ENCODE measurements at regions not wholly inside any gene's neighbourhood (a gene's known extent, or its start where the extent isn't known, plus 50 kb on each side); places are given as distances from the start of the nearest gene placed in this dataset.

GRCh38 chr5:35324679-35325078, 94.4 kb upstream of the PRLR start:
- H3K4me3 ChIP-seq (ENCODE audit: insufficient read depth, low read depth, low read length), result no peak overlapping the region
- H4K8ac ChIP-seq (ENCODE audit: low read depth in 2 of 2, low read length in 2 of 2), result no peak overlapping the region
- H3K18ac ChIP-seq (ENCODE audit: low read depth, low read length), result no peak overlapping the region
- CTCF ChIA-PET, result no interaction called here
- H3K56ac ChIP-seq (ENCODE audit: extremely low read depth, insufficient read depth, low read length), result no peak overlapping the region
- no peak overlapping the region for H4K5ac ChIP-seq (ENCODE audit: low read depth, low read length)
- DNase-seq (no peak), ATAC-seq (ENCODE audit: low read depth) (no peak)
- intact Hi-C loops (cut with micrococcal nuclease), result no loop called here
- no peaks in the 10 kb centered on the region for H3K79me1 ChIP-seq (ENCODE audit: low read depth in 1 of 2, low read length in 2 of 2)
- H3K14ac ChIP-seq (replicated peaks; ENCODE audit: low read depth, low read length), result no peak overlapping the region
- POLR2A ChIA-PET (ENCODE audit: unreplicated experiment), result no interaction called here
- H3K9ac ChIP-seq (ENCODE audit: low read depth, low read length), result no peak overlapping the region
- no peak overlapping the region for H2AK5ac ChIP-seq (ENCODE audit: low read depth, low read length)
- no peak overlapping the region for H3K27ac ChIP-seq (ENCODE audit: insufficient read depth, low read length)
- no peaks in the 10 kb centered on the region for H3K27me3 ChIP-seq (ENCODE audit: control insufficient read depth, insufficient read depth, low read length)
- no peaks in the 10 kb centered on the region for H3K9me3 ChIP-seq (ENCODE audit: control insufficient read depth, insufficient read depth, low read length)
- H3K36me3 ChIP-seq (ENCODE audit: control insufficient read depth, insufficient read depth, low read length), result no peaks in the 10 kb centered on the region
- H4K91ac ChIP-seq (ENCODE audit: insufficient read depth, low read depth, low read length), result no peak overlapping the region
- H3K4me2 ChIP-seq (ENCODE audit: low read depth, low read length), result no peak overlapping the region
- in situ Hi-C loops (cut with MboI; ENCODE audit: low sequenced_read_pairs), result no loop called here
- no peak overlapping the region for H2AFZ ChIP-seq (replicated peaks; ENCODE audit: low read length, poor library complexity)
- H4K20me1 ChIP-seq (ENCODE audit: insufficient read depth, low read length), result no peaks in the 10 kb centered on the region
- H3K4me1 ChIP-seq (ENCODE audit: control insufficient read depth, insufficient read depth, low read length), result no peaks in the 10 kb centered on the region
- TF ChIP-seq RAD21 (IDR thresholded peaks at IDR 0.05; ENCODE audit: low read length), result no peak
- TF ChIP-seq RCOR1 (IDR thresholded peaks at IDR 0.05; ENCODE audit: insufficient replicate concordance, low read length), result no peak
- TF ChIP-seq CEBPB (IDR thresholded peaks at IDR 0.05; ENCODE audit: low read depth, low read length), result no peak
- TF ChIP-seq SMC3 (IDR thresholded peaks at IDR 0.05; ENCODE audit: low read depth, low read length), result no peak
- no peak for TF ChIP-seq CTCF (conservative IDR thresholded peaks at IDR 0.05; ENCODE audit: low read depth, low read length)
- TF ChIP-seq MAZ (IDR thresholded peaks at IDR 0.05; ENCODE audit: borderline replicate concordance, low read depth, low read length), result no peak
- TF ChIP-seq MAFK (IDR thresholded peaks at IDR 0.05; ENCODE audit: low read depth, low read length), result no peak
- TF ChIP-seq RFX5 (IDR thresholded peaks at IDR 0.05; ENCODE audit: low read depth, low read length), result no peak
- no peak for TF ChIP-seq BHLHE40 (IDR thresholded peaks at IDR 0.05; ENCODE audit: low read depth, low read length)
- no peak for TF ChIP-seq POLR2A (IDR thresholded peaks at IDR 0.05; ENCODE audit: low read depth, low read length)
- TF ChIP-seq NFE2L2 (IDR thresholded peaks at IDR 0.05; ENCODE audit: low read depth, low read length), result no peak
- TF ChIP-seq MXI1 (IDR thresholded peaks at IDR 0.05; ENCODE audit: borderline replicate concordance, low read depth, low read length), result no peak
- no peak for TF ChIP-seq USF2 (IDR thresholded peaks at IDR 0.05; ENCODE audit: low read depth, low read length)
- no peak for TF ChIP-seq CHD1 (IDR thresholded peaks at IDR 0.05; ENCODE audit: low read depth, low read length)
- no peak for TF ChIP-seq ELK1 (IDR thresholded peaks at IDR 0.05; ENCODE audit: borderline replicate concordance, low read depth, low read length)
- TF ChIP-seq FOS (IDR thresholded peaks at IDR 0.05; ENCODE audit: low read depth, low read length), result no peak
- H3K4ac ChIP-seq (ENCODE audit: low read depth, low read length), result no peak overlapping the region
- WGBS, 2 experiments (ENCODE audit: extremely low coverage in 2 of 2, insufficient read length in 1 of 2), result 8% methylated on average over 2 of the region's 6 CpGs; no CpG with 5 or more reads in 1 of the 2 experiments
- no peak overlapping the region for H3K23ac ChIP-seq (ENCODE audit: low read depth, low read length)
- H2BK20ac ChIP-seq (ENCODE audit: low read depth, low read length), result no peak overlapping the region
- H2BK5ac ChIP-seq (ENCODE audit: low read depth, low read length, poor library complexity, severe bottlenecking), result no peak overlapping the region
- H2BK120ac ChIP-seq (ENCODE audit: low read depth, low read length), result no peak overlapping the region
- no peak overlapping the region for H2BK15ac ChIP-seq (ENCODE audit: low read depth, low read length)
- no TSS peak for BruUV-seq (replicated peaks)
- dilution Hi-C loops (cut with HindIII; ENCODE audit: low sequenced_read_pairs, unreplicated experiment), result no loop called here
- no peak overlapping the region for H2AK9ac ChIP-seq (replicated peaks; ENCODE audit: low read depth, low read length, poor library complexity)
- H3K9me1 ChIP-seq (ENCODE audit: insufficient read depth, low read length), result no peaks in the 10 kb centered on the region

Data from IMR-90 (cell line).